VCaP (cell line): ENCODE measurements at regions not wholly inside any gene's neighbourhood (a gene's known extent, or its start where the extent isn't known, plus 50 kb on each side); places are given as distances from the start of the nearest gene placed in this dataset.
"Not testable (repeated sequence)": the region's sequence is repeated elsewhere in the genome, so short reads cannot be mapped to it uniquely, and the experiment has no call there.

Source experiments
- H3K27ac ChIP-seq: fragments of 450-650 bp; 2 replicates; pipeline ENCODE4 v1.5.1; 2017
- TF ChIP-seq, protein P1 (sequence below): fragments of 450-650 bp; conservative IDR thresholded peaks from 2 replicates; pipeline ENCODE4 v1.5.1; 2017; ENCODE audit warnings: mild to moderate bottlenecking, moderate library complexity

- H3K27ac ChIP-seq: no peak overlapping the region
- TF ChIP-seq, protein P1, sequence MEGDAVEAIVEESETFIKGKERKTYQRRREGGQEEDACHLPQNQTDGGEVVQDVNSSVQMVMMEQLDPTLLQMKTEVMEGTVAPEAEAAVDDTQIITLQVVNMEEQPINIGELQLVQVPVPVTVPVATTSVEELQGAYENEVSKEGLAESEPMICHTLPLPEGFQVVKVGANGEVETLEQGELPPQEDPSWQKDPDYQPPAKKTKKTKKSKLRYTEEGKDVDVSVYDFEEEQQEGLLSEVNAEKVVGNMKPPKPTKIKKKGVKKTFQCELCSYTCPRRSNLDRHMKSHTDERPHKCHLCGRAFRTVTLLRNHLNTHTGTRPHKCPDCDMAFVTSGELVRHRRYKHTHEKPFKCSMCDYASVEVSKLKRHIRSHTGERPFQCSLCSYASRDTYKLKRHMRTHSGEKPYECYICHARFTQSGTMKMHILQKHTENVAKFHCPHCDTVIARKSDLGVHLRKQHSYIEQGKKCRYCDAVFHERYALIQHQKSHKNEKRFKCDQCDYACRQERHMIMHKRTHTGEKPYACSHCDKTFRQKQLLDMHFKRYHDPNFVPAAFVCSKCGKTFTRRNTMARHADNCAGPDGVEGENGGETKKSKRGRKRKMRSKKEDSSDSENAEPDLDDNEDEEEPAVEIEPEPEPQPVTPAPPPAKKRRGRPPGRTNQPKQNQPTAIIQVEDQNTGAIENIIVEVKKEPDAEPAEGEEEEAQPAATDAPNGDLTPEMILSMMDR: no peak
Observed at GRCh38 chr3:28149960-28150359, 91.5 kb upstream of the CMC1 start.

DNA sequence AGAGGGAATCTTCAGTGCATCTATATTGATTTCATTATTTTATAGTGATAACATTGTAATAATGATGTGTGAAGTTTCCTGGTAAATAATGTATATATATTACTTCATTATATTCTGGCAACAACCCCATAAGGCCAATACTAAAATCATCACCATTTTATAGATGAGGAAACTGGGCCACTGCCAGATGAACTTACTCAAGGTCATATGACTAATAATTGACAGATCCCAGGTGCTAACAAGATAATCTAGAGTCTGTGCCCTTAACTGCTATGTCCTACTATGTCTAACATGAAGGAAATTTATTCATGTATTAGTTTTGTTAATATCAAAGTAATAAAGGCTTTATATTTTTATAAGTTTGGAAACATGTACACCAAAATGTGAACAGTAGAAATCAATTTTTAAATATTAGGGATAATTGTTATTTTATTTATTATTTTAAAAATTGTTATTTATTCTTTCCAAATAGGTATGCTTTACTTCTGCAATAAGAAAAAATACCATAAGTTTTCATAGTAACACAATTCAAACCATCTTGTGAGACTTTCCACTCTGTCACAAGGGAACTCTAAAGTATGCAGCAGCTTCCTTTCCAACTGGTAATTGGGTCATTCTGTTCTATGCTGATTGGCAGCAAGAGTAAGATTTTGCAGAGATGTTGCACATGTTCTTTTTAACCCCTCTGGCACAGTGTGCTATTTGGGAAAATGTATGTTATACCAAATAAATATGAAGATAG lies 90.8 kb upstream of the CMC1 start:
- no peak overlapping the region for H3K27ac ChIP-seq
- TF ChIP-seq, protein P1: no peak

- TF ChIP-seq, protein P1: no peak
- no peak overlapping the region for H3K27ac ChIP-seq
Observed at GRCh38 chr3:28151207-28151550, 90.2 kb upstream of the CMC1 start.

DNA sequence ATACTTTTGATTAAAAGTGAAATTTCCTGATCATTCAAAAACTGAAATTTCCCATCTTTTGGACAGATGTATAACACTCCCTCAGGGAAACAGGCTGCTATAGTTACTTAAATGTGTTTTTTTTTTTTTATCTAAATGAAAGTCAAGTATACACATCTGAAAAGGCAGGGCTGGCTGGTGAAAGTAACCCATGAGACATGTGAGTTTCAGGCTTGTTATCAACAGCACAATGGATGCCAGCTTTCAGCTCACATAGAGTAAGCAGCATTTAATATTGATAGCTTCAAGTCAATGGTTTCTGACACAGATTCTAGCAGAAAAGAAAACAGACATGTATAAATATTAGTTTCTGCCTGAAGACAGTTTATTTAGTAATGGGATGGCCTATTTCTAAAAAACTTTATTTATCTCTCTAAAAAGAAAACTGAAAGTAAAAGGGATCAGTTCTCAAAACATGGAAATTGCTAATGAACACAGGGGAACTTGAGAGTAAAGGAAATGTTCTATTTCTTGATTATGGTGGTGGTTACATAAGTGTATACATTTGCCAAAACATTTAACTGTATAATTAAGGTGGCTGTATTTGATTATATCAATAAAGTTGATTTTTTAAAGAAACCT lies 89.7 kb upstream of the CMC1 start:
- TF ChIP-seq, protein P1: no peak
- no peak overlapping the region for H3K27ac ChIP-seq

- H3K27ac ChIP-seq: no peak overlapping the region
- TF ChIP-seq, protein P1: no peak
Observed at GRCh38 chr3:28155631-28156030, 85.8 kb upstream of the CMC1 start.

- not testable (repeated sequence) for H3K27ac ChIP-seq
Observed at GRCh38 chr3:28156599-28156998, 84.8 kb upstream of the CMC1 start.

- TF ChIP-seq, protein P1: no peak
- H3K27ac ChIP-seq: no peak overlapping the region
Observed at GRCh38 chr3:28171962-28172361, 69.5 kb upstream of the CMC1 start.

- no peak overlapping the region for H3K27ac ChIP-seq
- TF ChIP-seq, protein P1: no peak
Observed at GRCh38 chr3:28172748-28173147, 68.7 kb upstream of the CMC1 start.
